Gastrocnemius medialis (tissue), 4 donors: ENCODE measurements at regions not wholly inside any gene's neighbourhood (a gene's known extent, or its start where the extent isn't known, plus 50 kb on each side); places are given as distances from the start of the nearest gene placed in this dataset.
"Not testable (repeated sequence)": the region's sequence is repeated elsewhere in the genome, so short reads cannot be mapped to it uniquely, and the experiment has no call there.

ENCODE experiments used
- ATAC-seq, 2 donors: fragments of 150-250 bp; one replicate each; pipeline ENCODE4 v1.9.1; 2016
- DNase-seq, 2 donors: peaks; one replicate each; pipeline ENCODE4 v3.0.0-alpha.2; 2019
- H3K27ac ChIP-seq, 4 donors: fragments of 200-600 bp; sonication (generic); 1 replicate in 1 of 4; 2 replicates in 3 of 4; pipeline ENCODE4 v1.5.1; 2016 to 2018; ENCODE audit warnings: mild to moderate bottlenecking in 2 of 4, moderate library complexity in 1 of 4
- H3K27me3 ChIP-seq, 3 donors: fragments of 200-600 bp; sonication (generic) in 2 of 3; 1 replicate in 1 of 3; 2 replicates in 2 of 3; pipeline versions ENCODE4 v1.5.1 to v1.6.0; 2016 to 2019; ENCODE audit warnings: mild to moderate bottlenecking in 1 of 3, moderate library complexity in 1 of 3
- H3K36me3 ChIP-seq, 2 donors: fragments of 200-600 bp; sonication (generic) in 1 of 2; one replicate each; pipeline ENCODE4 v1.5.1; 2017 to 2018
- H3K4me1 ChIP-seq, 2 donors: fragments of 200-600 bp; sonication (generic) in 1 of 2; one replicate each; pipeline ENCODE4 v1.5.1; 2016 to 2017; ENCODE audit warnings: mild to moderate bottlenecking in 2 of 2
- H3K4me3 ChIP-seq, 4 donors: fragments of 200-600 bp; sonication (generic) in 3 of 4; 1 replicate in 1 of 4; 2 replicates in 3 of 4; pipeline ENCODE4 v1.5.1; 2016 to 2019; ENCODE audit warnings: mild to moderate bottlenecking in 2 of 4
- H3K9me3 ChIP-seq, 3 donors: fragments of 200-600 bp; sonication (generic) in 2 of 3; 1 replicate in 1 of 3; 2 replicates in 2 of 3; pipeline ENCODE4 v1.5.1; 2016 to 2019
- in situ Hi-C, 4 donors: fragments of 200-750 bp; cut with MboI; loops; one replicate each; pipeline versions ENCODE4 v1.15.0 to v1.8.0; 2017; ENCODE audit warnings: low sequenced_read_pairs in 4 of 4
- intact Hi-C: fragments of 100-400 bp; cut with DNase I; formaldehyde crosslinking; loops from one replicate; pipeline ENCODE4 v1.15.1; 2023; ENCODE audit warnings: low total_unique reads

DNA sequence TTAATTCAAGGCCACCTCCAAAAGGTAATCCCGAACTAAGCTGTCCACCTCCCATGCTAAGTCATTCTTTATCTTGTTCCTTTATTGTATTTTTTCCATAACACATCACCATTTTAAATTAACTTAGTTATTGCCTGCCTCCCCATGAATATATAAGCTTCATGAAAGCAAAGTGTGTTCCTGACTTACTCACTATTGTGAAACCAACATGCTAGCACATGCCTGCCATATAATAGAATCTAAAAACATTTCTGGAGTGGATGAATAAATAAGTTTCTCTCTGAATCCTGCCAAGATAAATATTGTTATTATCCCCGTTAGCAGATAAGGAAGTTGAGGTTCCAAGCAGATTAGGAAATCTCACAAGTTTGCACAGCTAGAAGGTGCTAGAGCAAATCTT is 98.7 kb upstream of the RRN3 start:
- H3K27ac ChIP-seq, H3K9me3 ChIP-seq, H3K4me3 ChIP-seq, H3K4me1 ChIP-seq, intact Hi-C loops, H3K27me3 ChIP-seq, H3K36me3 ChIP-seq, in situ Hi-C loops, DNase-seq, ATAC-seq: not testable (repeated sequence)

- intact Hi-C loops, H3K27me3 ChIP-seq, H3K27ac ChIP-seq, H3K4me3 ChIP-seq, DNase-seq, H3K36me3 ChIP-seq, in situ Hi-C loops, H3K9me3 ChIP-seq, ATAC-seq, H3K4me1 ChIP-seq: not testable (repeated sequence)
These were observed 98.1 kb upstream of the RRN3 start for GRCh38 chr16:15192197-15192596.

- H3K27me3 ChIP-seq, H3K9me3 ChIP-seq, H3K27ac ChIP-seq, H3K4me3 ChIP-seq, H3K4me1 ChIP-seq, intact Hi-C loops, H3K36me3 ChIP-seq, in situ Hi-C loops, ATAC-seq, DNase-seq: not testable (repeated sequence)
These were observed 95.4 kb upstream of the RRN3 start for GRCh38 chr16:15189478-15189877.
